ENCODE measurements at regions not wholly inside any gene's neighbourhood (a gene's known extent, or its start where the extent isn't known, plus 50 kb on each side); places are given as distances from the start of the nearest gene placed in this dataset.

DNA sequence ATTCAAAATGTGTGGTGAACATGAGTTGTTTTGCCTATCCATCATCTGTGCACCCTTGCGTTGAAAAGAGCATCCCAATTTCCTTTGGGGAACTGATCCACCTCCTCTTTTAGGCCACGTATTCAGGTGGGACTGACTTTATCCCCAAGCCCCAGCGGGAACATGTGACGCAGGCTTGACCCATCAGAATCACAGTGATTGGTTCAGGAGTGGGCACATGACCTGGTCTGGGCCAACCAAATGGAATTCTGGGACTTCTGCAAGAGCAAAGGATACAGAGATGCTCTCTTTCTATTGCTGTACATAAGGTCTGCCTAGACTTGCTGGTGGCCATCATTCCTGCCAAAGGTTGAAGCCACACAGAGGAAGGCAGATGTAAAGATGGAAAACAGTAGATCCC lies 158.9 kb downstream of the IRX5 start:
- Histone ChIP-seq H4K20me1 (replicated peaks; ENCODE audit: insufficient read depth) (no peaks in the 10 kb centered on the region), H2AFZ (no peak overlapping the region), H3K36me3 (ENCODE audit: insufficient read depth) (no peaks in the 10 kb centered on the region), H3K4me2 (no peak overlapping the region), H3K9me2 (ENCODE audit: insufficient read depth) (0 out of 2 replicates have a peak, but pooled peaks cover 3% of the 10 kb centered on the region), H3F3A (replicated peaks; ENCODE audit: low read depth) (no peaks in the 10 kb centered on the region), H3K79me2 (replicated peaks; ENCODE audit: insufficient read depth) (no peaks in the 10 kb centered on the region), H3K27me3 (ENCODE audit: insufficient read depth) (no peaks in the 10 kb centered on the region), H3K4me3 (no peak overlapping the region), H3K4me1 (ENCODE audit: insufficient read depth) (no peaks in the 10 kb centered on the region), H3K27ac (ENCODE audit: low read depth) (no peak overlapping the region)
- no peaks in the 10 kb centered on the region for H3K4me1 Mint-ChIP-seq
- TF ChIP-seq ZNF331 (CRISPR knock-in tag; IDR thresholded peaks at IDR 0.05; ENCODE audit: low read depth) (no peak), EZH2phosphoT487 (IDR thresholded peaks at IDR 0.05; ENCODE audit: unreplicated experiment) (no peak), REST (IDR thresholded peaks at IDR 0.05; ENCODE audit: unreplicated experiment) (no peak), ETS1 (IDR thresholded peaks at IDR 0.05) (no peak), NANOG (IDR thresholded peaks at IDR 0.05; ENCODE audit: borderline replicate concordance) (no peak), CREB1 (CRISPR knock-in tag; IDR thresholded peaks at IDR 0.05; ENCODE audit: low read depth) (no peak)
- H3K27me3 Mint-ChIP-seq (ENCODE audit: insufficient read depth, low read depth, poor library complexity), result peaks cover 2% of the 10 kb centered on the region
- ATAC-seq (no peak), DNase-seq (ENCODE audit: low spot score) (no peak)
- H3K27ac Mint-ChIP-seq, result no peak overlapping the region
- peaks cover 4% of the 10 kb centered on the region; the same call in 2 of the 3 replicates for H3K9me3 Mint-ChIP-seq
- no peaks in the 10 kb centered on the region for H3K36me3 Mint-ChIP-seq (ENCODE audit: low read depth)
- H3K4me3 Mint-ChIP-seq, result no peak overlapping the region

DNA sequence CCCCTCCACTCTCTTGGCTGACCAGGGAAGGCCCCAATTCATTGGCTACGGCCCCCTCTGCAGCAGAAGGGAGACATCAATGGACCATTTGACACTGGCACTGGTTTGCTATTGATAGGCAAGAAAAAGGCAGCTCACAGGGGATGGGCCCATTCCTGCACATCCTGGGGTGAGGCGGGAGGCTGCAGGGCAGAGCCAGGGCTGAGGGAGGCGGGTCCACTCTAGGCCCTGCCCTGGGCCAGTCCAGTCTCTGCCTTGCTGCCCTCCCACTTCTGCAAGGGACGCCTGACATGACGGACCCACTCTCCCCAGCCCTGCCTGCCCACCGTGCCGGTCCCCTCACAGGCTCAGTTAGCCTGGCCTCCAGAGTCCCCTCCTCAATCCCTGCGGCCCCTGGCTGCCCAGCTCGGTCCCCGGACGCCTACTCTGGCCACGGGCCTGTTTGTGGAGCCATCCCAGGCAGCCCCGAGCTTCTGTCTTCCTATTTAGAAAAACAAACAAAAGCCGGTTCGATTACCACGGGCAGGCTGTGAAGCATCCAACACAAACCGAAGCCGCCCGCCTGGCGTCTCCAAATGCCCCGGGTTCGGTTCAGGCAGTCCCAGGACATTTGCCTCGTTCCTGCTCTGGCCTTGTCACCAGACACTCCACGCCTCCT lies 160.7 kb downstream of the IRX5 start:
- no peak overlapping the region for H3K4me3 Mint-ChIP-seq
- no peaks in the 10 kb centered on the region for H3K27me3 ChIP-seq (ENCODE audit: insufficient read depth)
- no peak overlapping the region for H3K27ac Mint-ChIP-seq
- no peak overlapping the region for H3K27ac ChIP-seq (ENCODE audit: low read depth)
- H3F3A ChIP-seq (replicated peaks; ENCODE audit: low read depth), result no peaks in the 10 kb centered on the region
- peaks cover 2% of the 10 kb centered on the region for H3K27me3 Mint-ChIP-seq (ENCODE audit: insufficient read depth, low read depth, poor library complexity)
- DNase-seq (ENCODE audit: low spot score) (peak; percentile 3), ATAC-seq (peak; percentile 68)
- peaks cover 4% of the 10 kb centered on the region; the same call in 2 of the 3 replicates for H3K9me3 Mint-ChIP-seq
- peak overlapping the region; percentile 32; the same call in 1 of the 2 replicates for H2AFZ ChIP-seq
- TF ChIP-seq EZH2 (IDR thresholded peaks at IDR 0.05; ENCODE audit: low read depth, unreplicated experiment) (no peak), REST (IDR thresholded peaks at IDR 0.05; ENCODE audit: unreplicated experiment) (no peak), NANOG (IDR thresholded peaks at IDR 0.05; ENCODE audit: borderline replicate concordance) (no peak), ETS1 (IDR thresholded peaks at IDR 0.05) (no peak), ZNF331 (CRISPR knock-in tag; IDR thresholded peaks at IDR 0.05; ENCODE audit: low read depth) (no peak), JUNB (IDR thresholded peaks at IDR 0.05; ENCODE audit: unreplicated experiment) (no peak), POLR2AphosphoS5 (IDR thresholded peaks at IDR 0.05; ENCODE audit: low read depth) (no peak)
- TF ChIP-seq, protein P1, sequence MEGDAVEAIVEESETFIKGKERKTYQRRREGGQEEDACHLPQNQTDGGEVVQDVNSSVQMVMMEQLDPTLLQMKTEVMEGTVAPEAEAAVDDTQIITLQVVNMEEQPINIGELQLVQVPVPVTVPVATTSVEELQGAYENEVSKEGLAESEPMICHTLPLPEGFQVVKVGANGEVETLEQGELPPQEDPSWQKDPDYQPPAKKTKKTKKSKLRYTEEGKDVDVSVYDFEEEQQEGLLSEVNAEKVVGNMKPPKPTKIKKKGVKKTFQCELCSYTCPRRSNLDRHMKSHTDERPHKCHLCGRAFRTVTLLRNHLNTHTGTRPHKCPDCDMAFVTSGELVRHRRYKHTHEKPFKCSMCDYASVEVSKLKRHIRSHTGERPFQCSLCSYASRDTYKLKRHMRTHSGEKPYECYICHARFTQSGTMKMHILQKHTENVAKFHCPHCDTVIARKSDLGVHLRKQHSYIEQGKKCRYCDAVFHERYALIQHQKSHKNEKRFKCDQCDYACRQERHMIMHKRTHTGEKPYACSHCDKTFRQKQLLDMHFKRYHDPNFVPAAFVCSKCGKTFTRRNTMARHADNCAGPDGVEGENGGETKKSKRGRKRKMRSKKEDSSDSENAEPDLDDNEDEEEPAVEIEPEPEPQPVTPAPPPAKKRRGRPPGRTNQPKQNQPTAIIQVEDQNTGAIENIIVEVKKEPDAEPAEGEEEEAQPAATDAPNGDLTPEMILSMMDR (conservative IDR thresholded peaks at IDR 0.05; ENCODE audit: low read depth in 2 of 2), result no peak
- 0 out of 2 replicates have a peak, but pooled peaks cover 3% of the 10 kb centered on the region for H3K9me2 ChIP-seq (ENCODE audit: insufficient read depth)
- H3K4me1 Mint-ChIP-seq, result no peaks in the 10 kb centered on the region
- H3K36me3 Mint-ChIP-seq (ENCODE audit: low read depth), result no peaks in the 10 kb centered on the region
- no peaks in the 10 kb centered on the region for H3K79me2 ChIP-seq (replicated peaks; ENCODE audit: insufficient read depth)
- no peak overlapping the region for H3K4me3 ChIP-seq
- no peaks in the 10 kb centered on the region for H3K4me1 ChIP-seq (ENCODE audit: insufficient read depth)
- H4K20me1 ChIP-seq (replicated peaks; ENCODE audit: insufficient read depth), result no peaks in the 10 kb centered on the region
- no peak overlapping the region for H3K4me2 ChIP-seq
- H3K36me3 ChIP-seq (ENCODE audit: insufficient read depth), result no peaks in the 10 kb centered on the region
